Osteocyte (in vitro differentiated cells): ENCODE measurements at regions not wholly inside any gene's neighbourhood (a gene's known extent, or its start where the extent isn't known, plus 50 kb on each side); places are given as distances from the start of the nearest gene placed in this dataset.
"Not testable (repeated sequence)": the region's sequence is repeated elsewhere in the genome, so short reads cannot be mapped to it uniquely, and the experiment has no call there.

Experiments
- DNase-seq: peaks from one replicate; pipeline ENCODE4 v3.0.0; 2021; ENCODE audit warnings: mixed read lengths; ENCODE audit not compliant: unreplicated experiment; ENCODE audit errors: extremely low spot score
- H3K27ac Mint-ChIP-seq: one replicate; pipeline ENCODE4 v1.8.0; 2021; ENCODE audit warnings: mild to moderate bottlenecking, mixed read lengths; ENCODE audit not compliant: unreplicated experiment
- H3K27me3 Mint-ChIP-seq: one replicate; pipeline ENCODE4 v1.8.0; 2021; ENCODE audit warnings: mixed read lengths; ENCODE audit not compliant: unreplicated experiment
- H3K36me3 Mint-ChIP-seq: one replicate; pipeline ENCODE4 v1.8.0; 2021; ENCODE audit warnings: mixed read lengths; ENCODE audit not compliant: unreplicated experiment
- H3K4me1 Mint-ChIP-seq: one replicate; pipeline ENCODE4 v1.8.0; 2021; ENCODE audit warnings: mixed read lengths; ENCODE audit not compliant: unreplicated experiment
- H3K4me3 Mint-ChIP-seq: one replicate; pipeline ENCODE4 v1.8.0; 2021; ENCODE audit warnings: mild to moderate bottlenecking, moderate library complexity, mixed read lengths; ENCODE audit not compliant: unreplicated experiment
- H3K9me3 Mint-ChIP-seq: one replicate; pipeline ENCODE4 v1.8.0; 2021; ENCODE audit warnings: mixed read lengths; ENCODE audit not compliant: unreplicated experiment
- TF ChIP-seq, protein P1 (sequence below): fragments of 200-600 bp; sonication (generic); IDR thresholded peaks from 2 replicates; pipeline ENCODE4 v1.5.0; 2021; ENCODE audit warnings: antibody characterized with exemption, mild to moderate bottlenecking, moderate library complexity

DNA sequence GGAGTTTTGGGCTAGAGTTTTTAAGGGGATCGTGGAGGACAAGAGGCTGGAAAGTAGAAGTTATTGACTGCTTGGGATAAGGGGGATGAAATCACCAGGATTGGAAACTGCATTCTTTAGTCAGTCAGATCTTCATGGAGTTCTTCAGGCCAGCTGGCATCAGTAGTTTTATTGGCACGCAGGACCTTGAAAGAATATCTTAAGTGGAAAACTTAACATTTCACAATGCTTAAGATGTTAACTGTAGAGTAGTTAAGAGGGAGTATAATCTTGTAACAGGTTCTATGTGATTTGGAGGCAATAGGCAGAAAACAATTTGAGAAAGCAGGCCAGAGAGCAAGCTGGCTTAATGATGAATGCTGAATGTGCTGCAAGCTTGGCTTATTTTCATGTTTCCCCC is 300.4 kb upstream of the KCNH7 start:
- no peak for DNase-seq
- no peaks in the 10 kb centered on the region for H3K4me1 Mint-ChIP-seq
- no peaks in the 10 kb centered on the region for H3K36me3 Mint-ChIP-seq
- TF ChIP-seq, protein P1, sequence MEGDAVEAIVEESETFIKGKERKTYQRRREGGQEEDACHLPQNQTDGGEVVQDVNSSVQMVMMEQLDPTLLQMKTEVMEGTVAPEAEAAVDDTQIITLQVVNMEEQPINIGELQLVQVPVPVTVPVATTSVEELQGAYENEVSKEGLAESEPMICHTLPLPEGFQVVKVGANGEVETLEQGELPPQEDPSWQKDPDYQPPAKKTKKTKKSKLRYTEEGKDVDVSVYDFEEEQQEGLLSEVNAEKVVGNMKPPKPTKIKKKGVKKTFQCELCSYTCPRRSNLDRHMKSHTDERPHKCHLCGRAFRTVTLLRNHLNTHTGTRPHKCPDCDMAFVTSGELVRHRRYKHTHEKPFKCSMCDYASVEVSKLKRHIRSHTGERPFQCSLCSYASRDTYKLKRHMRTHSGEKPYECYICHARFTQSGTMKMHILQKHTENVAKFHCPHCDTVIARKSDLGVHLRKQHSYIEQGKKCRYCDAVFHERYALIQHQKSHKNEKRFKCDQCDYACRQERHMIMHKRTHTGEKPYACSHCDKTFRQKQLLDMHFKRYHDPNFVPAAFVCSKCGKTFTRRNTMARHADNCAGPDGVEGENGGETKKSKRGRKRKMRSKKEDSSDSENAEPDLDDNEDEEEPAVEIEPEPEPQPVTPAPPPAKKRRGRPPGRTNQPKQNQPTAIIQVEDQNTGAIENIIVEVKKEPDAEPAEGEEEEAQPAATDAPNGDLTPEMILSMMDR, result no peak
- peaks cover 41% of the 10 kb centered on the region for H3K27me3 Mint-ChIP-seq
- H3K27ac Mint-ChIP-seq, result no peak overlapping the region
- peaks cover 5% of the 10 kb centered on the region for H3K9me3 Mint-ChIP-seq
- no peak overlapping the region for H3K4me3 Mint-ChIP-seq

DNA sequence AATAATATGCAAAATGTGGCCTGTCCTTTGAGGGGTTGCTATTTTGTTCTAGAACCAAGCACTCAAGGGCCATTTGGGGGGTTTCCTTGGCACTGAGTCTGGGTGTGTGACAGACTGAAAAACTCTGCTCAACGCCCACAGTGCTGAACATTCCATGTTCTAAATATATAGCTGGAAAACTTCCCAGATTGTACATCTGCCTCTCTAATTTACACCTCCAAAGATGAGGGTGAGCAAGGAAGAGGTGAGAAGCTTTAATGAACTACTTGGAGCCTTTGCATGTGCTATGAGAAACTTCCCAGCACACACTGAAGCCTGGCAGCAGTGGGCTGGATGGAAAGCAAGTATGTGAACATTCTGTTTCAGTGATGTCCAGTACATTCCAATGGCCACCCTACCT is 296.7 kb upstream of the KCNH7 start:
- Mint-ChIP-seq H3K27me3 (peaks cover 44% of the 10 kb centered on the region), H3K4me1 (no peaks in the 10 kb centered on the region), H3K4me3 (no peak overlapping the region), H3K9me3 (peaks cover 5% of the 10 kb centered on the region), H3K36me3 (no peaks in the 10 kb centered on the region), H3K27ac (no peak overlapping the region)
- TF ChIP-seq, protein P1, result no peak
- DNase-seq, result no peak

DNA sequence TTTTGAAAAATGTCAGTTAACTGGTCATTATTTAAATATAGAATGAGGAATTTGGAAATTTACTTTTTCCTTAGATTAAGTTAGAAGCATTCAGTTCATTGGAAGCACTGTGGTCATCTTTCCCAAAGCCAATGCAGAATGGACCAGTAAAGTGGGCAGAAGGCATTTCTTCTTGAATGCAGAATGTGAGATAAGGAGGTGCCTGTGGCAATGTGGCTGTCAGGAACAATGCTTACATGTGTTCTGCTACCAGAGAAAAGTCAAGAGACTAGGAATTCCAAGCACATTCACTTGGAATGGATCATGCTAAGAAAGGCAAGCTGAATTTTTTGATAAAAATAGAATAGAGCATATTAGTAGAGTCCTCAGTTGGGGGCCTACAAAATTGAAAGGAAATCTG is 295.0 kb upstream of the KCNH7 start:
- TF ChIP-seq, protein P1, result no peak
- Mint-ChIP-seq H3K9me3 (peaks cover 2% of the 10 kb centered on the region), H3K27me3 (peaks cover 55% of the 10 kb centered on the region), H3K4me1 (no peaks in the 10 kb centered on the region), H3K4me3 (no peak overlapping the region), H3K36me3 (no peaks in the 10 kb centered on the region), H3K27ac (no peak overlapping the region)
- no peak for DNase-seq

DNA sequence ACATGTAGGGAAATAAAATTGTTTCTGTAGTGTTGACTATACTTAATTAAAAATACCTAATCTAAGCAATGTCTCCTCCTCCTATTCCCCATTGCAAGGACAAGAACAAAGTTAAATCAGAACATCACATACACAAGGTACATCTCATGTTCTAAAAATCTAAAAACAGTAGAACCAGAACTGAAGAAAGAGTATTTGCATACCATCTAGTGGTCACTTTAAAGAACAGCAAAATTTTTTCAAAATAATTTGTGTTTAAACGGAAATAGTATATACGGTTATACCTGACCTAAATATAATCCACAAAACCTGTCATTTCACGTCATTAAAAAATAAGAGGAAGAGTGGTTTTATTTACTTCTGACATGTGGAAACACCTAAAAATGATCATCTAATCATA is 294.3 kb upstream of the KCNH7 start:
- Mint-ChIP-seq H3K27me3 (peaks cover 49% of the 10 kb centered on the region), H3K4me3 (no peak overlapping the region), H3K9me3 (no peaks in the 10 kb centered on the region), H3K4me1 (no peaks in the 10 kb centered on the region), H3K27ac (no peak overlapping the region), H3K36me3 (no peaks in the 10 kb centered on the region)
- DNase-seq, result no peak
- TF ChIP-seq, protein P1, result peak; percentile 63

DNA sequence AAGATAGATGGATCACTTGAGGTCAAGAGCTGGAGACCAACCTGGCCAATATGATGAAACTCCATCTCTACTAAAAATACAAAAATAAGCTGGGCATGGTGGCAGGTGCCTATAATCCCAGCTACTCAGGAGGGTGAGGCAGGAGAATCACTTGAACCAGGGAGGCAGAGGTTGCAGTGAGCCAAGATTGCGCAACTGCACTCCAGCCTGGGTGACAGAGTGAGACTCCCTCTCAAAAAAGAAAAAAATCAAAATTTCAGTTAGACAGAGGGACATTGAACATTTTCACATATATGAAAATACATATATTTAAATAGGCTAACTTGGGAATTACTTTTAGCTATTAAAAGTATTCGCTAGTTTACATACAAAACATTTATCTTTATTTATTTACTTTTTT is 293.6 kb upstream of the KCNH7 start:
- not testable (repeated sequence) for H3K4me1 Mint-ChIP-seq, DNase-seq, H3K27ac Mint-ChIP-seq, H3K4me3 Mint-ChIP-seq, H3K36me3 Mint-ChIP-seq, H3K9me3 Mint-ChIP-seq
- H3K27me3 Mint-ChIP-seq, result peaks cover 46% of the 10 kb centered on the region

DNA sequence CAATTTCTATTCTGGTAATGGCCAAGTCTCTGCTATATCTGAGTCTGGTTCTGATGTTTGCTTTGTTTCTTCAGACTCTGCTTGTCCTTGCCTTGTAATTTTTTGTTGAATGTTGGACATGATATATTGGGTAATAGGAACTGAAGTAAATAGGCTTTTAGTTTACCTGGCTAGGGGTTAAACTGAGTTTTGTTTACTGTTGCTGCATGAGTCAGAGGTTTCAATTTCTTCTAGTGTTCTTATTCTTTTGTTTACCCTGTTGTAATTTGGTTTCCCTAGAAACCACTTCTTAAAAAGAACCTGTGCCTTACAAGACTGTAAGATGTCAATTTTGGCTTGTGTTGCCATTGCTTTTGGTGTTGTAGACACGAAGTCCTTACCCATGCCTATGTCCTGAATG is 285.0 kb upstream of the KCNH7 start:
- no peak for DNase-seq
- Mint-ChIP-seq H3K4me1 (no peaks in the 10 kb centered on the region), H3K27ac (no peak overlapping the region), H3K36me3 (no peaks in the 10 kb centered on the region), H3K9me3 (no peaks in the 10 kb centered on the region), H3K4me3 (no peak overlapping the region), H3K27me3 (peaks cover 36% of the 10 kb centered on the region)
- TF ChIP-seq, protein P1, result no peak
